GM18505 (cell line): ENCODE measurements at regions not wholly inside any gene's neighbourhood (a gene's known extent, or its start where the extent isn't known, plus 50 kb on each side); places are given as distances from the start of the nearest gene placed in this dataset.

Experiments used
- ATAC-seq: cut with Tn5 transposase; IDR thresholded peaks from one replicate; pipeline ENCODE4 v1.9.1; 2021; ENCODE audit not compliant: unreplicated experiment
- POLR2A ChIP-seq: IDR thresholded peaks from 4 replicates; pipeline ENCODE4 v1.6.1; 2011; ENCODE audit warnings: borderline replicate concordance; ENCODE audit not compliant: insufficient read depth, insufficient read length; ENCODE audit errors: extremely low read depth

DNA sequence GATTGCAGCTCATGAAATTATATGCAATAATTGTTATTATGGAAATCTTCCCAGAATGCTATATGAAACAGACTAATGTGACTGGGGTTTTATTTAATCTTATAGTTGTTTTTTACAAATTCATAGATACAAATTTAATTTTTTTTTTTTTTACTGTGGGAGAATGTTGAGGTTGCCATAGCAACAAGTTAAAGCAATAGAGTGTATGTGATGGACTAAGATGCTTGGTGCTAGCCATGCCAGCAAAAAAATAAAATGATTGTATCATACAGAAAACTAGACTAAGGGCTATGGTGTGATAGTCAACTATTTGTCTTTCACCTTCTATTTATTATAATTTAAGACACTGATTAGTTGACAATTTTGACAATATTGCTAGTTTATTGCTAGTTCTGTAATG is 163.2 kb upstream of the BLID start:
- no peak for ATAC-seq
- TF ChIP-seq POLR2A = no peak

DNA sequence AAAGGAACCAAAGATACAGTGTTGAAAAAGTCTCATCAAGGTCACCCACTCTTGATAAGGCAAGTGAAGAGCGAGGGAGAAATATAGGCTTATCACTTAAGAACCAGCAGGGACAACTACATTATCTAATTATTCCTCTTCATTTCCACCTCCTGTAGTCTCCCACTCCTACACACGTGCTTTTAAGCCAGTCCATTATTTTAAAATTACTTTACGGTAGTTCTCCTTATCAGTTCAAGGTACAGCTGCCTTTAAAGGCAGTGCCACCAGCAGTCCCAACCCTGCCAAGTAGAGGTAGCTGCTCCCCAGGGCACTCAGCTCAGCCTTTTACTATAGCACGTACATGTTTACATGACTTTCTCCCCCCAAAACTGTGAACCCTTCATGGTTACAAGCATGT is 161.5 kb upstream of the BLID start:
- ATAC-seq = no peak
- TF ChIP-seq POLR2A = no peak

DNA sequence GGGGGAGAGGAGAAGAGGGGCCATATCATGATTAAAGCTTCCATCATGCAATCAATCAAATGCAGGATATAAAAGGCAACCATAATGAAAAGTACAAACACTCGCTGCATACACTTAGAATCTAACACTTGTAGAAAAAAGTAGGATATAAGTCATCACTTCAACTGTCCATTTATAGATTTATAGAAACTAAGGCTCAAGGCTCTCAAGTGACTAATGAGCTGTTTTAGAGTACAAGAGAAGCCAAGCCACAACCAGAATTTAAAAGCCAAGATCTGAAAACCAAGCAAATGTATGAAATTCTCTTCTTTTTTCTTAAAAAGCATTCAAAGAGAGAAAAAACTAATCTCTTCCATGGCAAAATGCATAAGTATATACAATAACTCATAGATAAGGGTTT is 160.2 kb upstream of the BLID start:
- TF ChIP-seq POLR2A = no peak
- ATAC-seq = no peak

DNA sequence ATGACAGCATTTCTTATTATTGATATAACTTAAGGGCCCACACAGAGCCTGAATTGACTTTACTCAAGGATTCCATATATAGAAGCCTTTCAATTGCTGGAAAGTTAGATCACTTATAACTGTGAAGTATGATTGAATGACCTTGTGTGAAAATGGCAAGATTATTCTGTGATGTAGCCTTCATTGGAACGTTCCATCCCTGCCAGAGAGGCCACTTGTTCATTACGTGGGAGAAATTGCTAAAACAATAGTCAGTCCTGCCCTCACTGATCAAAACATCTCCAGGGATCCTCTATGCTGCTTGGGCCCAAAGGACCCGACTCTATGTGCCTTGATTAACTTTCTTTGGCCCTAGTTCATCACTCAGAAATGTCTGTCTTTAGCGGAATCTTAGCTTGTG is 159.5 kb upstream of the BLID start:
- no peak for TF ChIP-seq POLR2A
- no peak for ATAC-seq

DNA sequence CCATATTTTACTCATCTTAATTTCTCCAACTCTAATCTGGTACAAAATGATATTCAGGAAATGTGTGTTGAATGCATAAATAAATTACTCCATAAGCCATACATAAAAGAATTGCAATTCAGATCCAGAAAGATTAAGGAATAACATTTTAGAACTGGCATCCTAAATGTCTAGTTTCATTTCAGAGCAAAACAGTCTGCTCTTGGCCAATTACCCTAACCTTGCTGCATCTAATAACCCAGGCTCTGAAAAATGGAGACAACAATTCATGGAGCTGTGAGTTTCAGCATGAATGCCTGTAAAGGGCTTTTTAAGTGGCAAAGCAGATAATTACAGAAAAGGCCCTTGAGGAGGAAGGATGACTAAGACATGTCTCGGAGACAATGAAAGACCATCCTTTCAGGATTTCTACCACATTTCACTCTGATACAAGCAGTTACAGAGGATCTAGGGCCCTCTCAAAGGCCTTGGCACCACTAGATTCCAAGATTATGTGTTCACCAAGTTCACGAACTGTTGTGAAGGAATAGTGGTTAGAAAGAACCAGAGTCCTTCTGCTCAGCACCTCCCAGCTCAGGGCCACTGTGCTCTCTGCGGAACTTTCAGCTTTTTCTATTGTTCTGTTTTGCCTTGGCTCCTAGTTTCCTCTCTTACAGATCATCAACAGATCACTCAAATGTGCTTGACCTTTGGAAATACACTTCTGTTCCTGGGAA is 157.6 kb upstream of the BLID start:
- no peak for ATAC-seq
- no peak for TF ChIP-seq POLR2A

DNA sequence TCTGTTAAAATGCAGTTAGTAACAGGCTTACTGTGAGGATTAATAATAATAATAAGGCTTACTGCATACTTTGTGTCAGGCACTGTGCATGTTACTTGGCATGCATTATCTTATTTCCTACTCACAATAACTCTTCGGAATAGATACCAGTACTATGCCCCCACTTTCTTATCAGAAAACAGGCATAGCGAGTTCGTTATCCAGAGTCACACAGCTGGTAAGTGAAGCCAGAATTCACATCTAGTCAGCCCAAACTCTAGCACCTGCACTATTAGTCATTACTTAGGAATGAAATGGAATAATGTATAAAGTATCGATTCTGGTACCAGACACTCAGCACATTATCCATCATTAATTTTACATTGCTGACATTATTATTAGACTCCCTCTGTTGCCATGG is 155.7 kb upstream of the BLID start:
- no peak for TF ChIP-seq POLR2A
- no peak for ATAC-seq

DNA sequence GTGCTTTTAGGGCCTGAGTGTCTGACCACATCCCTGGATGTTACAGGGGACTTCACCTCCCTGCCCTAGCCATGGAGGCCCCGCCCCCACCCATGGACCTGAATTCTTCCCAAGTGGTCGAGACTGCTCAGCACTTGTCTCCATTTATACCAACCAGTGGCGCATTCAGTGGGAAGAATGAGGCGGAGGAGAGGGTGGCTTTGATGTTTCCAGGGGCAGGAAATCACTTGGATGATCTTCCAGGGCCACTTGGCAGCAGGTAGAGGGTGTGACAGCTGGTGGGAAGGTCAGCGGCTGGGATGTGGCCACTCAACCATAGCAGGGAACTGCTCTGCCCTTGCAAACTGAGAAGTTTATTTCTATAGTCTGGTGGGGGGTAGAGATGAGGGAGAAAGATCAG is 155.1 kb upstream of the BLID start:
- ATAC-seq = no peak
- TF ChIP-seq POLR2A = no peak

DNA sequence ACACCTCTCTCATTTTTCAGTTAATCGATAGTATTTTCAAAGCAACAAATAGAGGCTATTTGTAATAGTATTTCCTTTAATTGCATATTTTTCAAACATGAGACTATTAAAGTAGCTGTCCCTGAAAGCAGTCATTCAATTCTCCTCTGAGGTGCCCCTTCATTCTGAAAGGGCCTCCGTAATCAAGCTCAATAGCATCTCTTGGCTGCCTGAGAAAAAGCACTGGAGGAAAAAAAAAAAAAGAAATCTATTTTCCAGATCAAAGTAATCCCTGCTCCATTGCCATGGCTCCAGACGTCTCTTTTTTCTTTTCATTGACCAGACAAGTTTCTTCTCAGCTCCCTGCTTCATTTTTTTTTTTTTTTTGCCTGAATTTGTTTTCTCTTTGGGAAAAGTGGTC is 154.5 kb upstream of the BLID start:
- no peak for ATAC-seq
- TF ChIP-seq POLR2A = no peak

DNA sequence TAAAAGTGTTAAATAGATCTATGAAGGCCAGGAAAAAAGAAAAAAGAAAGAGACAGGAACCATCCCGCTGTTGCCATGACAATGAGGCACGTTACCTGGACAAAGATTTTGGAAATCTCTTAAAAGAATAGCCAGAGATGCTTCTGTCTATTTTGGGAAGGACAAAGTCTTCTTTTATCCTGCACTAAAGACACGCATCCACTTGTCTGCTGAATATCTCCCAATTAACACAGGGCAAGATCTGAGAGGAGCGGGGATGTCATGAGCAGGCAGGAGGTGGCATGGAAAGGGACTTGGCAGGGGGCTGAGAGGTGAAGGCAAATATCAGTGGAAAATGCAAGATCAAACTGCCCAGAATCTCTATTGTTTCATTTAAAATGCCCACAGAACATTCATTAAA is 153.8 kb upstream of the BLID start:
- no peak for ATAC-seq
- no peak for TF ChIP-seq POLR2A

DNA sequence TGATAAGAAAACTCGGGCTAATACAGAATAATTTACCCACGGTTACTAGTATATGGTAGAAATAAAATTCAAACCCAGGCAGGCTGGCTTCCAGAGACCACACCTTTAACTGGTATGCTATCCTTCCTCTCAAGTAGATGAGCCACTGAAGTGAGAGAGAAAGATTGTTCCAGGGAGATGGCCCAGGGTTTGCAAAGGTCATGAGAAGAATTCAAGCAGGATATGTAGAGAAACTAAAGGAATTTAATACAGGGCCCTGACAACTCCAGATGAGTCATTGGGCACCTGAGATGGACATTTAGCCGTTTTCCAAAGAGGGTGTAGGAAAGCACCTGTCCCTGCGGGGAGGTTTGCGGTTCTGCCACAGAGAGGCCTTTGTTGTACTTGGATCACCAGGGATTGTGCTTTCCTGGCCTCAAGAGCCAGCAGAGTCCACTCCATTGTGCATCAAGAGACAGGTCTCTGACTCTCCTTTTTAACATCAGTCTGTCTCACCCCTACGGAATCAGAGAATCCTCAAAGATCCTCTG is 152.7 kb upstream of the BLID start:
- ATAC-seq = no peak
- TF ChIP-seq POLR2A = no peak

DNA sequence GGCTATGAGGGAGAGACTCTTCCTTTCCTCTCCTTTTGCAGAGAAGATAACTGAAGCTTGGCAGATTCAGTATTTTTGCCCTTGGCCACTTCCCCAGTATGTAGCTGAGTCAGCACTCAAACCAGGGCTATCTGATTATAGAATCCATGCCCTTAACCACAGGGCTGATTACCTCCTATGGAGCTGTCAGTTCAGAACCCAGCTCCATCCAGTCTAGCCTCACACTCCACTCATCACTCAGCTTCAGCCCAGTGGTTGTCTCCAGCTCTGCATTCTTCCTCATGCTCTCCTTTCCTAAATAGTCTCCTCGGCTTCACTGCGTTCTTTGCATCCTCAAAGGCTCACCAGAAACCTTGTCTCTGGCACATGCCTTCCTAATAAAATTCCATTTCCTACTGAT is 151.6 kb upstream of the BLID start:
- TF ChIP-seq POLR2A = no peak
- no peak for ATAC-seq

DNA sequence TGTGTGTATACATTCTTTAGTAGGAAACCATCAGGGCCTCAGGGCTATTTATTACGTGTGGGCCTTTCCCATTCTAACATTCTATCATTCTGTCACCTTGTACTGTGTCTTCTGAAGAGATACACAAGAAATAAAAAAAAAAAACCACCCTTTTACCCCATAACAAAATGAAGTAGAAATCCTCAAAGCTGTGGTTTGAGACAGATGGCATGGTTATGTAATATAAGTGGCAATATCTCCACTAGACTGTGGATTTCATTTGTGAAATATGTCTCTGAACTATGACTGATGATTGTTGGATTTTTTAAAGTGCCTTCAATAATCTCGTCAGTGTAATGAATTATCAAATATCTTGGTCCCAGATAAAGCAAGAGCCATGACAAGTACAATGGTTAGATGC is 150.0 kb upstream of the BLID start:
- ATAC-seq = no peak
- no peak for TF ChIP-seq POLR2A

DNA sequence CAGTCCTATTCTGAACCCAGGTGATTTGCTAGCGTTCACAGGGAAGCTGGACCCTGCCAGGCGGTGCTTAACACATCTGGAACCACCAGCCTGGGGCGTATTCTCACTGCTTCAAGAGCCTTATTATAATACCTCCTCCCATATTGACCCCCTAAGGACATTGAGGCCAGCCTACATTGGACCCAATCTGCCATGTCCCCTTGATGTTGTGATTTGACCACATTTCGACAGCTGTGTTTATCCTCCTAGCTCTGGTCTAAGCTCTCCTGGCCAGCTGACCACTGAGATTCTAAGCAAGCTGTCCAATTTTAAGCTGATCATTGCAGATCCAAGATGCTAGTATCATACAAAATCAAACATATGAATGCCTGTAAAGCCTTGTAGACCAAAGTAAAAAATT is 148.1 kb upstream of the BLID start:
- TF ChIP-seq POLR2A = no peak
- ATAC-seq = no peak

DNA sequence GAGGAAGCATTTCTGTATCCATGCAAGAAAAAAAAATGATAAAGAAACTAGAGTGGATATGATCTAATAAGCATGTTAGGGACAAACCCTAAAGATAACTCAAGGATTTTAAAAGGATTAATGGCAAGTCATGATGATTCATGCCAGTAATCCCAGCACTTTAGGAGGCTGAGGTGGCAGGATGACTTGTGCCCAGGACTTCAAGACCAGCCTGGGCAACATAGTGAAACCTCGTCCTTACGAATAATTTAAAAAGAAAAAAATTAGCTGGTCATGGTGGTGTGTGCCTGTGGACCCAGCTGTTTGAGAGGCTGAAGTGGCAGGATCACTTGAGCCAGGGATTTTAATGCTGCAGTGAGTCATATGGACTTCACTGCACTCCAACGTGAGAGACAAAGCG is 145.5 kb upstream of the BLID start:
- no peak for TF ChIP-seq POLR2A
- ATAC-seq = no peak
